ENCODE measurements at regions not wholly inside any gene's neighbourhood (a gene's known extent, or its start where the extent isn't known, plus 50 kb on each side); places are given as distances from the start of the nearest gene placed in this dataset.
"Not testable (repeated sequence)": the region's sequence is repeated elsewhere in the genome, so short reads cannot be mapped to it uniquely, and the experiment has no call there.

DNA sequence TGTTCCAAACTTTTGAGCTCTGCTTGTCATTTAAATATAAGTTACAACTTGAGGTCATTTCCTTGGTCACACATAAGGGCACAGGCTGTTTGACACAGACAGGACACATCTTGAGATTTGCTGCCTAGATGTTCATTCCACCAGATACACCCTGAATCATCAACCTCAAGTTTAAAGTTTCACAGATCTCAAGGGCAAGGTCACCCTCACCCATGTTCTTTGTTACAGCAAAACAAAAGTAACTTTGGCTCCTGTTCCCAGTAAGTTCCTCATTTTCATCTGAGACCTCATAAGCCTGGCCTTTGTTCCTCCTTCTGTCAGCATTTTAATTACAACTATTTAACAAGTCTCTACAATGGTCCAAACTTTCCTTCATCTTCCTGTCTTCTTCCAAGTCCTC, 106.7 kb upstream of the CTSV start:
- TF ChIP-seq, protein P1, sequence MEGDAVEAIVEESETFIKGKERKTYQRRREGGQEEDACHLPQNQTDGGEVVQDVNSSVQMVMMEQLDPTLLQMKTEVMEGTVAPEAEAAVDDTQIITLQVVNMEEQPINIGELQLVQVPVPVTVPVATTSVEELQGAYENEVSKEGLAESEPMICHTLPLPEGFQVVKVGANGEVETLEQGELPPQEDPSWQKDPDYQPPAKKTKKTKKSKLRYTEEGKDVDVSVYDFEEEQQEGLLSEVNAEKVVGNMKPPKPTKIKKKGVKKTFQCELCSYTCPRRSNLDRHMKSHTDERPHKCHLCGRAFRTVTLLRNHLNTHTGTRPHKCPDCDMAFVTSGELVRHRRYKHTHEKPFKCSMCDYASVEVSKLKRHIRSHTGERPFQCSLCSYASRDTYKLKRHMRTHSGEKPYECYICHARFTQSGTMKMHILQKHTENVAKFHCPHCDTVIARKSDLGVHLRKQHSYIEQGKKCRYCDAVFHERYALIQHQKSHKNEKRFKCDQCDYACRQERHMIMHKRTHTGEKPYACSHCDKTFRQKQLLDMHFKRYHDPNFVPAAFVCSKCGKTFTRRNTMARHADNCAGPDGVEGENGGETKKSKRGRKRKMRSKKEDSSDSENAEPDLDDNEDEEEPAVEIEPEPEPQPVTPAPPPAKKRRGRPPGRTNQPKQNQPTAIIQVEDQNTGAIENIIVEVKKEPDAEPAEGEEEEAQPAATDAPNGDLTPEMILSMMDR (IDR thresholded peaks at IDR 0.05), result not testable (repeated sequence)
- TF ChIP-seq POLR2A (IDR thresholded peaks at IDR 0.05), result not testable (repeated sequence)
